Transverse colon (tissue), 4 donors: ENCODE measurements at regions not wholly inside any gene's neighbourhood (a gene's known extent, or its start where the extent isn't known, plus 50 kb on each side); places are given as distances from the start of the nearest gene placed in this dataset.
"Not testable (repeated sequence)": the region's sequence is repeated elsewhere in the genome, so short reads cannot be mapped to it uniquely, and the experiment has no call there.

ENCODE experiments used
- DNase-seq: peaks from one replicate; pipeline ENCODE4 v3.0.0-alpha.2; 2019
- H3K27ac ChIP-seq, 4 donors: fragments of 200-600 bp; sonication (generic); 2 replicates each; pipeline ENCODE4 v1.5.1; 2016 to 2018; ENCODE audit warnings: inconsistent platforms in 4 of 4
- H3K27me3 ChIP-seq: fragments of 200-600 bp; sonication (generic); 2 replicates; pipeline ENCODE4 v1.5.1; 2017; ENCODE audit warnings: inconsistent platforms
- H3K36me3 ChIP-seq, 4 donors: fragments of 200-600 bp; sonication (generic); 2 replicates each; pipeline ENCODE4 v1.5.1; 2017 to 2019; ENCODE audit warnings: inconsistent platforms in 4 of 4
- H3K4me1 ChIP-seq, 4 donors: fragments of 200-600 bp; sonication (generic); 2 replicates each; pipeline ENCODE4 v1.5.1; 2017 to 2020; ENCODE audit warnings: inconsistent platforms in 4 of 4
- H3K4me3 ChIP-seq, 4 donors: fragments of 200-600 bp; sonication (generic); 1 replicate in 1 of 4; 2 replicates in 3 of 4; pipeline versions ENCODE4 v1.5.1 to v1.6.1; 2017 to 2019; ENCODE audit warnings: inconsistent platforms in 4 of 4
- H3K9me3 ChIP-seq, 2 donors: fragments of 200-600 bp; sonication (generic); 2 replicates each; pipeline ENCODE4 v1.5.1; 2017 to 2019; ENCODE audit warnings: inconsistent platforms in 2 of 2
- CTCF ChIP-seq, 5 experiments: fragments of 200-600 bp in 3 of 5; fragments of 450-650 bp in 2 of 5; sonication (generic) in 3 of 5; IDR thresholded peaks; 1 replicate in 2 of 5; 2 replicates in 3 of 5; pipeline ENCODE4 v1.5.1; 2016 to 2017; ENCODE audit warnings: antibody characterized with exemption in 5 of 5, inconsistent platforms in 3 of 5, mild to moderate bottlenecking in 2 of 5, moderate library complexity in 1 of 5
- EP300 ChIP-seq: sonication (generic); formaldehyde crosslinking; IDR thresholded peaks from one replicate; pipeline ENCODE4 v1.6.1; 2017; ENCODE audit warnings: antibody characterized with exemption, low read depth
- POLR2A ChIP-seq: fragments of 450-650 bp; IDR thresholded peaks from one replicate; pipeline ENCODE4 v1.6.1; 2016; ENCODE audit warnings: antibody characterized with exemption, mild to moderate bottlenecking, moderate library complexity
- POLR2AphosphoS5 ChIP-seq, 3 donors: sonication (generic); formaldehyde crosslinking; IDR thresholded peaks; one replicate each; pipeline ENCODE4 v1.6.1; 2016; ENCODE audit warnings: antibody characterized with exemption in 3 of 3
- WGBS, 2 donors: methylation state at CpG; one replicate each; pipeline ENCODE4 v1.1.5; 2018; ENCODE audit warnings: low coverage in 1 of 2; 5-methylcytosine and 5-hydroxymethylcytosine counted together
- in situ Hi-C, 4 donors: fragments of 200-750 bp; cut with MboI; loops; one replicate each; pipeline versions ENCODE4 v1.15.0 to v1.15.1; 2017; ENCODE audit warnings: low sequenced_read_pairs in 3 of 4, low pct_ligation_motif_present in 1 of 4, low pct_unique_long_range_greater_than_20kb in 1 of 4
- intact Hi-C: fragments of 100-400 bp; cut with DNase I; formaldehyde crosslinking; loops from one replicate; pipeline ENCODE4 v1.15.1; 2023; ENCODE audit warnings: low total_unique reads

- WGBS, 2 donors = 70 to 83% methylated on average over 1 of the region's 1 CpG
- Histone ChIP-seq H3K9me3 (no peaks in the 10 kb centered on the region), H3K4me3 (no peak overlapping the region), H3K27ac (no peak overlapping the region), H3K27me3 (no peaks in the 10 kb centered on the region), H3K36me3 (no peaks in the 10 kb centered on the region), H3K4me1 (peaks cover 0 to 7% (median 3%) of the 10 kb centered on the region in 4 donors)
- TF ChIP-seq POLR2AphosphoS5 (IDR thresholded peaks at IDR 0.05) = no peak
- TF ChIP-seq EP300 = no peak
- TF ChIP-seq CTCF (IDR thresholded peaks at IDR 0.05) = no peak
- TF ChIP-seq POLR2A = no peak
- in situ Hi-C loops = no loop called here
- DNase-seq = no peak
- intact Hi-C loops = no loop called here
Measured at GRCh38 chr18:3348176-3348575, 86.2 kb downstream of the MYL12B start.

- H3K4me1 ChIP-seq, H3K9me3 ChIP-seq, H3K27ac ChIP-seq, in situ Hi-C loops, H3K27me3 ChIP-seq, DNase-seq, H3K4me3 ChIP-seq, H3K36me3 ChIP-seq, intact Hi-C loops: not testable (repeated sequence)
- WGBS, 2 donors = 93 to 96% methylated on average over 19 to 25 of the region's 25 CpGs
Measured at GRCh38 chr18:3349046-3349841, 87.3 kb downstream of the MYL12B start.

- 91 to 94% methylated on average over 10 to 14 of the region's 14 CpGs for WGBS, 2 donors
- TF ChIP-seq CTCF (IDR thresholded peaks at IDR 0.05) (no peak), POLR2A (no peak), POLR2AphosphoS5 (IDR thresholded peaks at IDR 0.05) (no peak), EP300 (no peak)
- Histone ChIP-seq H3K4me3 (no peak overlapping the region), H3K36me3 (no peaks in the 10 kb centered on the region), H3K27me3 (no peaks in the 10 kb centered on the region), H3K9me3 (no peaks in the 10 kb centered on the region), H3K4me1 (peaks cover 0 to 7% (median 3%) of the 10 kb centered on the region in 4 donors), H3K27ac (no peak overlapping the region)
- DNase-seq = no peak
- intact Hi-C loops (no loop called here), in situ Hi-C loops (no loop called here)
Measured at GRCh38 chr18:3350021-3350420, 88.1 kb downstream of the MYL12B start.

- Histone ChIP-seq H3K27ac (no peak overlapping the region), H3K9me3 (no peaks in the 10 kb centered on the region), H3K4me3 (no peak overlapping the region), H3K36me3 (no peaks in the 10 kb centered on the region), H3K4me1 (peaks cover 0 to 7% (median 2%) of the 10 kb centered on the region in 4 donors), H3K27me3 (no peaks in the 10 kb centered on the region)
- intact Hi-C loops (no loop called here), in situ Hi-C loops (no loop called here)
- DNase-seq = no peak
- 63 to 73% methylated on average over 9 to 11 of the region's 11 CpGs for WGBS, 2 donors
- TF ChIP-seq POLR2AphosphoS5 (IDR thresholded peaks at IDR 0.05) = no peak
- no peak for TF ChIP-seq EP300
- no peak for TF ChIP-seq POLR2A
- TF ChIP-seq CTCF (IDR thresholded peaks at IDR 0.05) = no peak
Measured at GRCh38 chr18:3350566-3351527, 88.9 kb downstream of the MYL12B start.
